Activated CD4-positive, alpha-beta memory T cell treated with anti-CD3 and anti-CD28 coated beads for 36 hours (primary cell): ENCODE measurements at regions not wholly inside any gene's neighbourhood (a gene's known extent, or its start where the extent isn't known, plus 50 kb on each side); places are given as distances from the start of the nearest gene placed in this dataset.

Experiments used
- CTCF ChIA-PET: fragments of 350-600 bp; sonication (Branson Sonifier 250); formaldehyde crosslinking; loops from one replicate; lab custom pipeline; 2021; ENCODE audit warnings: antibody characterized with exemption, inconsistent platforms; lab: Charles Lee
- POLR2A ChIA-PET: fragments of 350-600 bp; sonication (Branson Sonifier 250); formaldehyde crosslinking; loops from one replicate; lab custom pipeline; 2021; ENCODE audit warnings: antibody characterized with exemption; lab: Charles Lee
- DNase-seq: peaks from one replicate; pipeline ENCODE4 v3.0.0-alpha.2; 2020
- H3K27ac Mint-ChIP-seq: one replicate; pipeline ENCODE4 v1.8.0; 2021; ENCODE audit warnings: mixed read lengths
- H3K27me3 Mint-ChIP-seq: one replicate; pipeline ENCODE4 v1.8.0; 2021; ENCODE audit warnings: mixed read lengths
- H3K36me3 Mint-ChIP-seq: one replicate; pipeline ENCODE4 v1.8.0; 2021; ENCODE audit warnings: mixed read lengths
- H3K4me1 Mint-ChIP-seq: one replicate; pipeline ENCODE4 v1.8.0; 2021; ENCODE audit warnings: low read depth, mixed read lengths
- H3K4me3 Mint-ChIP-seq: one replicate; pipeline ENCODE4 v1.8.0; 2021; ENCODE audit warnings: mild to moderate bottlenecking, mixed read lengths
- H3K9me3 Mint-ChIP-seq: one replicate; pipeline ENCODE4 v1.8.0; 2021; ENCODE audit warnings: mixed read lengths
- intact Hi-C: fragments of 100-400 bp; cut with micrococcal nuclease; formaldehyde crosslinking; loops from one replicate; pipeline ENCODE4 v1.15.1; 2023

GRCh38 chr9:4349816-4350418, 50.0 kb upstream of the GLIS3 start:
- Mint-ChIP-seq H3K36me3 (no peaks in the 10 kb centered on the region), H3K4me1 (peaks cover 6% of the 10 kb centered on the region), H3K27me3 (no peaks in the 10 kb centered on the region), H3K9me3 (no peaks in the 10 kb centered on the region), H3K27ac (no peak overlapping the region), H3K4me3 (no peak overlapping the region)
- CTCF ChIA-PET, result interaction anchor here (0.6 to 3.8 kb wide), 2 partner anchors 10 to 17 kb away, joined by 4 to 21 read pairs; no protein-coding TSS in a partner anchor
- POLR2A ChIA-PET, result no interaction called here
- no peak for DNase-seq
- intact Hi-C loops, result no loop called here
